ENCODE measurements at regions not wholly inside any gene's neighbourhood (a gene's known extent, or its start where the extent isn't known, plus 50 kb on each side); places are given as distances from the start of the nearest gene placed in this dataset.

GRCh38 chr4:175559526-175559925 is 252.5 kb downstream of the GPM6A start:
- no peaks in the 10 kb centered on the region for H3K9me3 ChIP-seq (replicated peaks; ENCODE audit: control insufficient read depth, insufficient read depth, low read depth, low read length)
- H3K4me2 ChIP-seq (ENCODE audit: insufficient read depth, low read length): no peak overlapping the region
- no peaks in the 10 kb centered on the region for H4K20me1 ChIP-seq (replicated peaks; ENCODE audit: control insufficient read depth, insufficient read depth, low read length)
- FAIRE-seq: no peak
- H3K9ac ChIP-seq (ENCODE audit: insufficient read depth in 1 of 2, low read depth in 2 of 2, low read length in 2 of 2): no peak overlapping the region
- no peaks in the 10 kb centered on the region for H3K4me1 ChIP-seq (replicated peaks in 1 of 2; ENCODE audit: control insufficient read depth in 2 of 2, insufficient read depth in 2 of 2, low read length in 2 of 2)
- H3K36me3 ChIP-seq (ENCODE audit: control insufficient read depth, insufficient read depth, low read length): no peaks in the 10 kb centered on the region
- H3K9me1 ChIP-seq (ENCODE audit: control insufficient read depth, insufficient read depth, low read length): no peaks in the 10 kb centered on the region
- WGBS (ENCODE audit: insufficient coverage, low coverage, missing lambda C conversion rate): 0% methylated on average over 2 of the region's 2 CpGs
- H3K79me2 ChIP-seq (ENCODE audit: control insufficient read depth, insufficient read depth, low read length): no peaks in the 10 kb centered on the region
- no peak for ATAC-seq
- no TSS peak for BruUV-seq (replicated peaks)
- H3K27me3 ChIP-seq (ENCODE audit: control insufficient read depth in 2 of 2, insufficient read depth in 2 of 2, low read length in 2 of 2): no peaks in the 10 kb centered on the region
- POLR2A ChIA-PET: no interaction called here
- H2AFZ ChIP-seq (ENCODE audit: low read depth, low read length): no peak overlapping the region
- in situ Hi-C loops (cut with MboI) (no loop called here), intact Hi-C loops (cut with micrococcal nuclease) (no loop called here)
- H3K4me3 ChIP-seq: no peak overlapping the region
- no peak for DNase-seq (ENCODE audit: extremely low read depth in 1 of 4, low spot score in 3 of 4)
- CTCF ChIA-PET (ENCODE audit: low intra/inter-chr PET ratio): no interaction called here
- H3K27ac ChIP-seq (ENCODE audit: extremely low read depth, low read depth, low read length): no peak overlapping the region
- TF ChIP-seq NONO (IDR thresholded peaks at IDR 0.05; ENCODE audit: low read depth in 2 of 2, low read length in 1 of 2) (no peak), NKRF (IDR thresholded peaks at IDR 0.05; ENCODE audit: borderline replicate concordance) (no peak), RBBP5 (IDR thresholded peaks at IDR 0.05; ENCODE audit: borderline replicate concordance, insufficient read depth, low read length, poor library complexity, severe bottlenecking) (no peak), OTX1 (CRISPR knock-in tag; IDR thresholded peaks at IDR 0.05) (no peak), ZNF764 (CRISPR knock-in tag; IDR thresholded peaks at IDR 0.05; ENCODE audit: low read depth) (no peak), GABPA (tag; conservative IDR thresholded peaks at IDR 0.05; ENCODE audit: low read depth) (no peak), PCBP1 (IDR thresholded peaks at IDR 0.05; ENCODE audit: low read depth, low read length, poor library complexity, severe bottlenecking) (no peak), ZNF785 (CRISPR knock-in tag; IDR thresholded peaks at IDR 0.05) (no peak), BRF2 (IDR thresholded peaks at IDR 0.05; ENCODE audit: borderline replicate concordance, insufficient read depth, insufficient read length) (no peak), MLX (CRISPR knock-in tag; conservative IDR thresholded peaks at IDR 0.05) (no peak), ZNF143 (CRISPR knock-in tag; IDR thresholded peaks at IDR 0.05) (no peak), SFPQ (IDR thresholded peaks at IDR 0.05; ENCODE audit: low read depth, low read length) (no peak), CREB5 (CRISPR knock-in tag; IDR thresholded peaks at IDR 0.05) (no peak), ILF3 (IDR thresholded peaks at IDR 0.05; ENCODE audit: borderline replicate concordance) (no peak), KLF10 (CRISPR knock-in tag; IDR thresholded peaks at IDR 0.05) (no peak)

All from K562 (cell line).